Astrocyte (in vitro differentiated cells and primary cell): ENCODE measurements at regions not wholly inside any gene's neighbourhood (a gene's known extent, or its start where the extent isn't known, plus 50 kb on each side); places are given as distances from the start of the nearest gene placed in this dataset.

Experiments
- CTCF ChIP-seq: IDR thresholded peaks from 2 replicates; pipeline ENCODE4 v1.5.1; 2011; ENCODE audit warnings: low read depth, mild to moderate bottlenecking, inconsistent platforms, low read length, moderate library complexity; ENCODE audit not compliant: insufficient read depth
- EZH2 ChIP-seq: IDR thresholded peaks from 2 replicates; pipeline ENCODE4 v1.6.1; 2012; ENCODE audit warnings: mild to moderate bottlenecking, low read length, inconsistent platforms; ENCODE audit not compliant: insufficient read depth

GRCh38 chr2:184530239-184530638, 68.1 kb upstream of the ZNF804A start:
- TF ChIP-seq CTCF = no peak
- TF ChIP-seq EZH2 = no peak
